HS-5 (cell line): ENCODE measurements at regions not wholly inside any gene's neighbourhood (a gene's known extent, or its start where the extent isn't known, plus 50 kb on each side); places are given as distances from the start of the nearest gene placed in this dataset.

Source experiments
- DNase-seq: peaks from one replicate; pipeline ENCODE4 v3.0.0-alpha.2; 2012; ENCODE audit warnings: low read depth

- DNase-seq = no peak
These were observed 130.6 kb upstream of the MTNR1B start for GRCh38 chr11:92838759-92839310.

- DNase-seq = no peak
These were observed 130.0 kb upstream of the MTNR1B start for GRCh38 chr11:92839450-92839849.

DNA sequence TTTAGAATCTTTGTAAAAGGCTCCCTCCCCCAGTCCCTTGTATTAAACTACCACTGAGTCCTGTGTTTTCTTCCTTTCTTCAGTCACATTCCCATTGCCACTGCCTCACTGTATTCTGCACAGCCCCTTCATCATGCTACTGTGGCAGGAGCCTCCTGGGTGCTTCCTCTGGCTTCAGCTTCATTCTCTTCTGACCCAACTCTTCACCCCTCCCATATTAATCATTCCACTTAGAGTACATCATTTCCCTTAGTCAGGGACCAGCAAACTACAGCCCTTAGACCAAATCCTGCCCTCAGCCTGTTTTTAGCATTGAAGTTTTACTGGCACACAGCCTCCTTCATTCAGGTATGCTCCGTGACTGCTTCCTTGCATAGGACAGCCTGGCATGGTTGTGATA lies 127.7 kb upstream of the MTNR1B start:
- no peak for DNase-seq

- no peak for DNase-seq
These were observed 126.0 kb upstream of the MTNR1B start for GRCh38 chr11:92843455-92843854.

DNA sequence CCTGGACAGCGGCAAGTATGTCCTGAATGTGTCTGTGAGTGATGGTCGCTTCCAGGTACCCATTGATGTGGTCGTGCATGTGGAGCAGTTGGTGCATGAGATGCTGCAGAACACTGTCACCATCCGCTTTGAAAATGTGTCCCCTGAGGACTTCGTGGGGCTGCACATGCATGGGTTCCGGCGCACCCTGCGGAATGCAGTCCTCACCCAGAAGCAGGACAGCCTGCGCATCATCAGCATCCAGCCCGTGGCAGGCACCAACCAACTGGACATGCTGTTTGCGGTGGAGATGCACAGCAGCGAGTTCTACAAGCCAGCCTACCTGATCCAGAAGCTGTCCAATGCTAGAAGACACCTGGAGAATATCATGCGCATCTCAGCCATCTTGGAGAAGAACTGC lies 125.3 kb upstream of the MTNR1B start:
- DNase-seq = no peak

- DNase-seq = no peak
These were observed 124.1 kb upstream of the MTNR1B start for GRCh38 chr11:92845390-92845789.

DNA sequence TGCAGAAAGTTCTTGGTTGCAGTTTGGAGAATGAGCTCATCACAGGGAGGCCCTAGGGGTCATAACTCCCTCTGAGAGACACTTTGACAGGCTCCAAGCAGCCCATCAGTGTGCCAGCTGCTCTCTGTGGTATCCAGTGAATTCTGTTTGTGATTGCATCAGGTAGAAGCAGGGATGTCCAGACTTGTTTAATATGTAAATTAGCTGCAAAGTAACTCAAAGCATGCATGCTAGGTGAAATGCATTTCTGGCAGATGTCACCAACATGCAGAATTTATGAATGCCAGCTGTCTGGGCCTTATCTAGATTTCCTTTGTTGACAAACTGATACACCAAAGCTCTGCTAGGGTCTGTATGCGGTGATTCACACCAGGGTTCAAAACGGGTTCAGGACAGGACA lies 123.6 kb upstream of the MTNR1B start:
- no peak for DNase-seq

DNA sequence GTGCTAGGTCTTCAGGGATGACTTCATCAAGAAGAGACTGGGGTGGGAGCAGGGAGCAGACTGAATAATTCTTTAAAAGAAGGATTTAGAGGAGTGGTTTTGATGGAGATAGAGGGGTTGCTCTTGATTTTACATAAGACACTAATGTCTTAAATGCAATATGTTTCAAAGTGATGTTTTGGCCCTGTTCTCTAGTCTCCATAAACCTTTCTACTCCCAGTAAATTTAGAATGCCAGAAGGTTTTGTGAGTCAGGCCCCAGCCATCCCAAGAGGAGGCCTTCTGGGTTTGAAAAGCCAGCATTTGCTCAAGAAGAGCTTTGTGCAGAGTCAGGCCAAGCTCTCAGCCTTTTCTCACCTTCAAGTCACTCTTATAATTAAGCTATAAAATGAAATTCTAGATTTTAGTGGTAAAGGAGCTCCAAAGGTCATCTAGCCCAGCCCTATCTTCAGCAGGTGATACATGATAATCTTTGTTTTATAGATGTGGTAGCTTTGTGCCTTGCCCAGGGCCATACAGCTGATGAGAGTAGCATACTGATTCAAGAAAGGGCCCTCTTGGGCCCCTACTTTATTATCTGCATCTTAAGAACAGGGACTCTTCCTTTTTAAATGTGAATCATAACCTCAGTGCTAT lies 122.8 kb upstream of the MTNR1B start:
- no peak for DNase-seq

- no peak for DNase-seq
These were observed 120.9 kb upstream of the MTNR1B start for GRCh38 chr11:92848578-92848977.

DNA sequence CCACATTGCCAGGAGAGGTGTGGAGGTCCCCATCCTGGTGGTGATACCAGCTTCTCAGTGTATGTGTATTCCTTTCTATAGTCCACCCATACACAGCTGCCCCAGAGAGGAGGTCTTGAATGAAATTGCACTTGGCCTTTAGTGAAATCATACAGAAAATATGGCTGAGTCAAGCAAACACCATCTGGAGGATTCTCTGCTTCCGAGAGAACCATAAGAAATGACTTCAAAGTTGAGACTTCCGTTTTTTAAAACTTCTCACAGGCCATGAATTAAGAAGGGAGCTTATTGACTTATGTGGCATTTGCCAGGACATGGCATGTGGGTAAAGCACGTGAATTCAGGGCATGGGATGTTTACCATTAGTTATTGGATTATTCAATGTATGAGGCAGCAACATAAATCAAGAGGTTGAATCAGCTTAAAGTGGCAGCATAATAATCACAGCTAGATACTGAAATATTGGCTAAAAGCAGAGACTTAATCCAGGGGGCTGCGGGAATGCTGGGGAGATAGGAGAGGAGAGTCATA lies 119.1 kb upstream of the MTNR1B start:
- no peak for DNase-seq

DNA sequence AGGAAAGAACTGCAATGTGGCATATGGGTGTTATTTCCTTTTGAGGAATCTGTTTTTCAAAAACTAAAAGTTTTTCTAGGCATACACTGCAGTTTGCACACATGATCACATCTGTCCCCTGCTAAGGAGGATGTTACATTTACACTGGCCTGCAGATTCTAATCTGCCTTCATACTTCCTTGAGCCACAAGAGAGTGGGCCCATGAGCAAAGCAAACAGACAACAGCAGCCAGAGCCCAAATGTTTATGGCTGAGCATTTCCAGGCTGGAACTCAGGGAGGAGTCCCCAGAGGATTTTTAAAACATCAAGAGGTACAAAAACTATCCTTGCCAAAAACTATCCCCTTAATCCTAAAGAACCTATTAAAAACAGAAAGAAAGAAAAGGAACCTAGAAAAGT lies 117.2 kb upstream of the MTNR1B start:
- DNase-seq = no peak

GRCh38 chr11:92852946-92853345 lies 116.5 kb upstream of the MTNR1B start:
- no peak for DNase-seq

- no peak for DNase-seq
These were observed 115.3 kb upstream of the MTNR1B start for GRCh38 chr11:92854162-92854561.

DNA sequence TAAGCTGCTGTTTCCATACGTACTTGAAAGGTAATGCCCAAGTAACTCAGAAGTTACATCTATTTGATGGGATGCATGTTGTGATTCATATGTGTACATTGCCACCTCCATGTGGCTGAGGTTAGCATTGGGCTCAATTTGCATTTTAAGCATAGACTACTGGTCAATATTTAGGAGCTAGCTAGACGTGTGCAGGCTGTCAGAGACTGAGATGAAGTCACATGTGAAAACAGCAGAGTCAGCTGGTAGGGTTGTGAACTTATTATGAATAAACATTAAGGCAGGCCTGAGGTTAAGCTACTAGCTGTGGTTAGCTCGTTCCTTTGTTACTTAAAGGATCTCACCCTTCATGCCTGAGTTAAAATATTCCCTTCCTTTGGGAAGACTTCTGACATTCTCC lies 114.5 kb upstream of the MTNR1B start:
- no peak for DNase-seq

DNA sequence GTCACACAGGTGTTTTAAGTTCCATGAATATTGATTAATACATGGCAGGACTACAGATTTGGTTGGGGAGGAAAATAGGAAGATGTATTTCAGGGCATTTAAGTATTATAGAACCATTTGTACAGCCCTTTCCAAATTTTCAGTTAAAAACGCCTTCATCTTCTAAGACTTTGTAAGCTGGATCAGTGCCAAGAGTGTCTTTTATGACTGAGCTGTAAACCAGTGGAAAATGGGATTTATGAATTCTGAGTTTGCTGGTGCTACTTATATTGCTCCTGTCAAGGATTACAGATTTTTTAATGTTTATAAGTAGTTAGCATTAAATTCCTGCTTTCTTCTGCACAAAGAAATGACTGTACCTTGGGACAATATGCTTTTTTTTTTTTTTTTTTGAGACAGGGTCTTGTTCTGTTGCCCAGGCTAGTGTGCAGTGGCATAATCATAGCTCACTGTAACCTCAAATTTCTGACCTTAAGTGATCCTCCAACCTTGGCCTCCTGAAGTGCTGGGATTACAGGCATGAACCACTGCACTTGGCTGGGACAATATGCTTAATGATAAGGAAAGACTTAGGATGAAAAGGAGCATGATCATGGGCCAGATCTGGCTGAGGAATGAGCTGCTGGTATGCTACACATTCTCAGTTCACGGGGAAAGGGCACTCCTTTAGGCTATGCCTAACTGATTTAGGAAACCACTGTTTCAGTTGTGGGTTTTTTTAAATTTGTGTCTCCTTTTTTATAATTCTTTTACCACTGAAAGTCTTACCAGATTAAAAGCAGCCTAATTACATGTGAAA lies 113.6 kb upstream of the MTNR1B start:
- DNase-seq = no peak

DNA sequence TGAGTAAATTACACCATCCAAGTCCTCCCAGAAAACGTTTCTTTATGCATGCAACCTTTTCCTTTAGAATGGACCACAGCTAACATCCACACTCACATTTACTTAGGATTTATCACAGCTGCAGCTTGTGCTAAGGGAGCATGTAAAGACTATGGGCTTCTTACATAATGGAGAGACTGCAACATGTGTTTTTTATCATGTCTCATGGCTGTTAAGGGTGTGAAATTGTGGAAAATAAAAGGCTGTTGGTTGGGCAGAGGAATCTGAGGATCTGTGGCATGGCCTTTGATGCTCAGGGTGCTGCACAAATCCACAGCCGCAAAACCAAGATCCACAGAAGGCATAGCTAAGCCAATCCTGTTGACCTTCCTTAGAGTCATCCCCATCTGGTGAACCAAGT lies 112.0 kb upstream of the MTNR1B start:
- no peak for DNase-seq

DNA sequence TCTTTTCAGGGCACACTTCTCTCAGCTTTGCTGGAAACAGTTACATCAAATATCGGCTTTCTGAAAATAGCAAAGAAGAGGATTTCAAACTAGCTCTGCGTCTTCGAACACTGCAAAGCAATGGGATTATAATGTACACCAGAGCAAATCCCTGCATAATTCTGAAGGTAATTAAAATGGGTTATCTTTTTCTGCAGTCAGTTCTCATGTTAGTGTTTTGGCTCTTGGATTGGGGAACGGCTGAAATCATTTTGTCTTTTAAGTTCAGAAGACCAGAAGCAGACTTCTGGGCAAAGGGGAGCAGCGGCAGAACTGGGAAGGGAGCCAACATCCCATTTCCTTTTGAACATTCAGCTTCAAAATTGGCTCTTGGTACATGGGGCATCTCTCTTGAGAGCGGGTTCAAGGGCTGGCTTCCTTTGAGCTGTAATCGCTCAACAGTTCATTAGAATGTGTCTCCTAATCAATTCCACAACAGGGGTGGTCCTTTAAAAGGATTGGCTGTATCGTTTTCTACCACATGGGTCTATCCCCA lies 110.2 kb upstream of the MTNR1B start:
- DNase-seq = no peak

DNA sequence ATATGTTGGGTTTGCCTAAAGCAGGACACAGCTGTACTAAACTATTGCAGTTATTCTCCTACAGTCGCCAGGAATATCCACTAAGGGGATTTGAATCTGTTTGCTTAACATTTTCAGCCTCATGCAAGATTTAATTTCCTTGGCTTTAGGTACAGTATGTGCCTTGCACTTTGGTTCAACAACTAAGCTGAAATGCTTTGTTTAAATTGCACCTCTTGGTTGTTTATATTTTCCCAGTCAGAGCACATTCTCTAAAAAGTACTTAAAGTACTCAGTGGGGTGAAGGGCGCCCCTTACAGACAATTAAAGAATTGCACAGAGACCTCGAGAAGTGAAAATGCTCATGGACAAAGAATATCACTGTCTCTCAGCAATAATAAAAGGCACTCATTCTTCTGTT lies 107.8 kb upstream of the MTNR1B start:
- DNase-seq = no peak

DNA sequence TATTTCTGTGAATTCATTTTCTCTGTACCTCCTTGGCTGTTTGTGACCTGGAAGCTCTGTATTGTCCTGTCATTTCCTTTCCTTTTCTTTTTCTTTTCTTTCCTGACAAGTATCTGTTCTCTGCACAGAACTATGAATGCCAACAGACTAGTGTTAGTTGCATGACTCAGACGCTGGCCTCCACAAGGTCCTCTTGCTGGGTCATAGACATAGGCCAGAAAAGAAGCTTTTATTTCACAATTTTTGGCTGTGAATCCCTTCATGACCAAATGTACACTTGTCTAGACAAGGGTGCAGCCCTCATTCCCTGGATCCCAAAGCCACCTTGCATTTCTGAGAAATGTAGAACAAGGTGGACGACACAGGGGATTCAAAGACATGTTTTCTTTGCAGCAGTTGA lies 104.1 kb upstream of the MTNR1B start:
- DNase-seq = no peak

- no peak for DNase-seq
These were observed 102.7 kb upstream of the MTNR1B start for GRCh38 chr11:92866679-92867282.

GRCh38 chr11:92867913-92868619 lies 101.4 kb upstream of the MTNR1B start:
- DNase-seq = no peak

DNA sequence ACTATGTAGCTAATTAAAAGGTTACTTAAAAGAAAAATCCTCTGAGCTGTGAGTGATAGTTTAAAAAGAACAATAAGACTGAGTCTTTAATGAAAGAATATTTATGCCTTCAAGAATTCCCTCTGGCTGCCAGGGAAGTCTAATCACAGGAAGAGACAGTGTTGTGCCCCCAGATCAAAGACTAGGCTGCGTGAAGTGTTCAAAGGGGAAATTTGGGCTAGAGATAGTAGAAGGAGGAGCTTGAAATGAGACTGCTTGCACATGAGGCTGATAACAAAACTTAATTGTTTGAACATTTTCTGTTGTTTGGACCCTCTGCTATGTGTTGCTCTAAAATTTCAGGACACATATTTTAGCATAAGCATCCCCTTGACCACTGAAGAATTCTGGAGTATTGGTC lies 99.7 kb upstream of the MTNR1B start:
- DNase-seq = no peak
